ENCODE measurements at regions not wholly inside any gene's neighbourhood (a gene's known extent, or its start where the extent isn't known, plus 50 kb on each side); places are given as distances from the start of the nearest gene placed in this dataset.

DNA sequence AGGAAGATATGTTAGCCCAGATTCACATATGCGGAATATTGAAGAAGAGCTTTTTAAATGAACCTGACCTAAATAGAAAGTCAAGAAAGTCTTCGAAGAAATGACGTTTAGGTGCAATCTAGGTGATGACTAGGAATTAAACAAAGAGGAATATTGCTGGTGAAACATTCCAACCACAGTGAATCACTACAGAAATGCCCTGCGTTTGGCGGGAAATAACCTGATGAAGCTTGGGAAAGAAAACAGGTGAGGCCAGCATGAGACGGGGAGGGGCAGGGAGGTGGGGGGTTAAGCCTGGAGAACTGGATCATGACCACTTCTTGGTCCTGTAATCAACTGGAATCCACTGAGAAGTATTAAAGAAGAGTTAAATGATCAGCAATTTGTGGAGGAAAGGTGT is 299.4 kb upstream of the VSTM2A start:
- TF ChIP-seq, protein P1, sequence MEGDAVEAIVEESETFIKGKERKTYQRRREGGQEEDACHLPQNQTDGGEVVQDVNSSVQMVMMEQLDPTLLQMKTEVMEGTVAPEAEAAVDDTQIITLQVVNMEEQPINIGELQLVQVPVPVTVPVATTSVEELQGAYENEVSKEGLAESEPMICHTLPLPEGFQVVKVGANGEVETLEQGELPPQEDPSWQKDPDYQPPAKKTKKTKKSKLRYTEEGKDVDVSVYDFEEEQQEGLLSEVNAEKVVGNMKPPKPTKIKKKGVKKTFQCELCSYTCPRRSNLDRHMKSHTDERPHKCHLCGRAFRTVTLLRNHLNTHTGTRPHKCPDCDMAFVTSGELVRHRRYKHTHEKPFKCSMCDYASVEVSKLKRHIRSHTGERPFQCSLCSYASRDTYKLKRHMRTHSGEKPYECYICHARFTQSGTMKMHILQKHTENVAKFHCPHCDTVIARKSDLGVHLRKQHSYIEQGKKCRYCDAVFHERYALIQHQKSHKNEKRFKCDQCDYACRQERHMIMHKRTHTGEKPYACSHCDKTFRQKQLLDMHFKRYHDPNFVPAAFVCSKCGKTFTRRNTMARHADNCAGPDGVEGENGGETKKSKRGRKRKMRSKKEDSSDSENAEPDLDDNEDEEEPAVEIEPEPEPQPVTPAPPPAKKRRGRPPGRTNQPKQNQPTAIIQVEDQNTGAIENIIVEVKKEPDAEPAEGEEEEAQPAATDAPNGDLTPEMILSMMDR (conservative IDR thresholded peaks at IDR 0.05): no peak
- TF ChIP-seq EZH2 (IDR thresholded peaks at IDR 0.05; ENCODE audit: low read depth): no peak
